Keratinocyte (primary cell): ENCODE measurements at regions not wholly inside any gene's neighbourhood (a gene's known extent, or its start where the extent isn't known, plus 50 kb on each side); places are given as distances from the start of the nearest gene placed in this dataset.

Experiments
- DNase-seq: peaks from one replicate; pipeline ENCODE4 v3.0.0-alpha.2; 2011; ENCODE audit warnings: low read depth, missing footprints, low spot score
- FAIRE-seq: peaks from 2 replicates; lab custom pipeline; 2011; peaks lifted over from hg19 to GRCh38; lab: Jason Lieb, UNC
- H2AFZ ChIP-seq: 2 replicates; pipeline ENCODE4 v1.6.0; 2012; ENCODE audit warnings: low read length, control low read depth, inconsistent platforms; ENCODE audit not compliant: control insufficient read depth
- H3K27ac ChIP-seq: 2 replicates; pipeline ENCODE4 v1.5.1; 2011; ENCODE audit warnings: low read length; ENCODE audit not compliant: control insufficient read depth, insufficient read depth
- H3K27me3 ChIP-seq: 3 replicates; pipeline ENCODE4 v1.6.0; 2011; ENCODE audit warnings: low read length; ENCODE audit not compliant: control insufficient read depth, insufficient read depth; ENCODE audit errors: extremely low read depth
- H3K36me3 ChIP-seq, 2 experiments: 2 replicates in 1 of 2; 3 replicates in 1 of 2; pipeline ENCODE4 v1.5.1; 2011; ENCODE audit warnings: low read length in 2 of 2, mild to moderate bottlenecking in 1 of 2; ENCODE audit not compliant: control insufficient read depth in 2 of 2, insufficient read depth in 2 of 2; ENCODE audit errors: extremely low read depth in 1 of 2
- H3K4me1 ChIP-seq: 3 replicates; pipeline ENCODE4 v1.5.1; 2011; ENCODE audit warnings: low read length; ENCODE audit not compliant: control insufficient read depth, insufficient read depth; ENCODE audit errors: extremely low read depth
- H3K4me2 ChIP-seq: 3 replicates; pipeline ENCODE4 v1.6.0; 2011; ENCODE audit warnings: low read depth, low read length; ENCODE audit not compliant: control insufficient read depth, insufficient read depth; ENCODE audit errors: extremely low read depth
- H3K4me3 ChIP-seq, 3 experiments: fragments of 200-600 bp in 1 of 3; sonication (generic) in 1 of 3; 2 replicates in 2 of 3; 3 replicates in 1 of 3; pipeline ENCODE4 v1.5.1; 2011 to 2016; ENCODE audit warnings: low read length in 3 of 3, mild to moderate bottlenecking in 3 of 3, control low read depth in 2 of 3, inconsistent platforms in 1 of 3, low read depth in 1 of 3, mixed read lengths in 1 of 3, mixed run types in 1 of 3, moderate library complexity in 1 of 3; ENCODE audit not compliant: control insufficient read depth in 2 of 3, insufficient read depth in 2 of 3; ENCODE audit errors: extremely low read depth in 1 of 3
- H3K79me2 ChIP-seq: 2 replicates; pipeline ENCODE4 v1.6.0; 2012; ENCODE audit warnings: low read length; ENCODE audit not compliant: control insufficient read depth, insufficient read depth
- H3K9ac ChIP-seq: 3 replicates; pipeline ENCODE4 v1.6.0; 2011; ENCODE audit warnings: low read length; ENCODE audit not compliant: control insufficient read depth, insufficient read depth; ENCODE audit errors: extremely low read depth
- H3K9me1 ChIP-seq: 3 replicates; pipeline ENCODE4 v1.6.0; 2011; ENCODE audit warnings: low read length; ENCODE audit not compliant: control insufficient read depth, insufficient read depth; ENCODE audit errors: extremely low read depth
- H3K9me3 ChIP-seq: 2 replicates; pipeline ENCODE4 v1.5.1; 2012; ENCODE audit warnings: low read depth, low read length; ENCODE audit not compliant: control insufficient read depth
- H4K20me1 ChIP-seq: 3 replicates; pipeline ENCODE4 v1.6.0; 2011; ENCODE audit warnings: low read length; ENCODE audit not compliant: control insufficient read depth, insufficient read depth; ENCODE audit errors: extremely low read depth
- EZH2 ChIP-seq: IDR thresholded peaks from one replicate; pipeline ENCODE4 v1.6.1; 2012; ENCODE audit warnings: inconsistent platforms, mild to moderate bottlenecking, low read length, moderate library complexity
- dilution Hi-C: fragments of 300-500 bp; cut with MboI; formaldehyde crosslinking; loops from one replicate; pipeline ENCODE4 v1.7.0; 2020; ENCODE audit warnings: low sequenced_read_pairs; ENCODE audit not compliant: extremely low pct_ligation_motif_present
- TF ChIP-seq, protein P1 (sequence below), 3 experiments: IDR thresholded peaks in 1 of 3; conservative IDR thresholded peaks in 1 of 3; optimal IDR thresholded peaks in 1 of 3; 2 replicates in 2 of 3; 3 replicates in 1 of 3; pipeline versions ENCODE3 to v1.5.1; 2011; ENCODE audit warnings: low read length in 3 of 3, mild to moderate bottlenecking in 3 of 3, moderate library complexity in 2 of 3, control low read depth in 1 of 3, inconsistent platforms in 1 of 3; ENCODE audit not compliant: insufficient read depth in 2 of 3; ENCODE audit errors: extremely low read depth in 1 of 3

DNA sequence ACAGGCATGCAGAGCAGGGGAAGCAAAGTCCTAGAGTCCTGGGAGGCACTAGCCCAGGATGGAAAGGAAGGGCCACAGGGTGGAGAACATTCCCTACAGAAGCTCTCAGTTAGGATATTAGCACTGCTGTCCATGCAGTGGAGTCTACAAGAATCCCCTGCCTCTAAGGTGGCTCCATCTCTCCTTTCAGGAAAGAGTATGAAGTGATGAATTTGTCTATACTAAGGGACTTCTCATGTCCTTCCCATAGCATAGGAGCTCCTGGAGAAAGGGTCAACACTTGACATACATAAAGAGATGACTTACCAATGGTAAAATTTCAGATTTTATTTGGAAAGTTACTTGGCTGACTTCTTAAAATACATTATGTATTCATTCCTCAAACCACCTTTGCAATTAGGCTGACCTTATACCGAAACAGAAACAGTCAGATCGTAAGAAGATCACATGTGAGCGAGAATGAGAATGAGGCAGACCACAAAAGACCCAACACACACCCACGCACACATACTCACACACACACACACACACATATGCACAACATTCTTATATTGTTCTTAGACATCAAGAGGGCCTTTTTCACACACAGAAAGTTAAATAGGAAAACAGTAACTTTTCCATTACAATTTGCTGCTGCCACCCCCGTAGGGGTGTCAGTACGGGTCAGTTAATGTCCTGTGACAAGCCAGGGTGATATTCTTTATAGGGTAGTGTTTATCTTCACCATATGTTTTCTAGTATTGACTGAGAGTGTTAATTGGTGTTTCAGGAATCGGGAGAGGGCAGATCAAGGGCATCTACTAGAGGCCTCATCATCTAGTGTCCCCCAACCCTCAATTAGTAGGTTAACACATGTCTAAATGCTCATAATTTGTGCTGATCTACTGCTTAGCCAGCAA lies 159.4 kb downstream of the FAXC start:
- no peak overlapping the region for H2AFZ ChIP-seq
- H3K27ac ChIP-seq, result no peak overlapping the region
- dilution Hi-C loops, result no loop called here
- no peaks in the 10 kb centered on the region for H3K9me1 ChIP-seq
- no peak for TF ChIP-seq EZH2
- H3K9me3 ChIP-seq, result no peaks in the 10 kb centered on the region
- H4K20me1 ChIP-seq, result no peaks in the 10 kb centered on the region
- H3K4me3 ChIP-seq, result no peak overlapping the region
- FAIRE-seq (no peak), DNase-seq (no peak)
- H3K27me3 ChIP-seq, result no peaks in the 10 kb centered on the region
- H3K79me2 ChIP-seq, result no peaks in the 10 kb centered on the region
- no peak overlapping the region for H3K9ac ChIP-seq
- no peaks in the 10 kb centered on the region for H3K36me3 ChIP-seq
- no peak overlapping the region for H3K4me2 ChIP-seq
- peaks cover 5% of the 10 kb centered on the region for H3K4me1 ChIP-seq

DNA sequence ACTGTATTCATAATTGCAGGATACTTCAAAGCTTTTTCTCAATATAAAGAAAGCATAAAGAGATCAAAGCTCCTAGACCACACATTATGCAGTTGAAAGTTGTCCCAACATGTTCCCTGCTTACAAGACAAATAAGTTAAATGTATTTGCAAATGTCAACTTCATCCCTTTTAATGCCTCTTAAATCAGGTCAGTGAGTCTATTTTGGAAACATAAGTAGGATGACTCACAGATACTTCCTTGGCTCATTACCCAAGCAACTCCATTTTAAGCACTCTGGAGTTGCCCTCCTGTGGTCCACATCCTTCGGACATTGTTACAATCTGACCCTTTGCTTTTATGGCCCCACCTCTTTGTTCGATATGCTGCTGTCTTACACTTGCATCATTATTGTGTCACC lies 162.0 kb downstream of the FAXC start:
- Histone ChIP-seq H3K79me2 (no peaks in the 10 kb centered on the region), H2AFZ (no peak overlapping the region), H3K36me3 (no peaks in the 10 kb centered on the region), H3K27me3 (no peaks in the 10 kb centered on the region), H3K27ac (no peak overlapping the region), H3K9me1 (no peaks in the 10 kb centered on the region), H3K9ac (no peak overlapping the region), H3K4me2 (no peak overlapping the region), H3K4me3 (no peak overlapping the region), H3K4me1 (peaks cover 8% of the 10 kb centered on the region), H4K20me1 (no peaks in the 10 kb centered on the region), H3K9me3 (no peaks in the 10 kb centered on the region)
- FAIRE-seq (peak; percentile 17), DNase-seq (no peak)
- dilution Hi-C loops, result no loop called here
- TF ChIP-seq, protein P1, sequence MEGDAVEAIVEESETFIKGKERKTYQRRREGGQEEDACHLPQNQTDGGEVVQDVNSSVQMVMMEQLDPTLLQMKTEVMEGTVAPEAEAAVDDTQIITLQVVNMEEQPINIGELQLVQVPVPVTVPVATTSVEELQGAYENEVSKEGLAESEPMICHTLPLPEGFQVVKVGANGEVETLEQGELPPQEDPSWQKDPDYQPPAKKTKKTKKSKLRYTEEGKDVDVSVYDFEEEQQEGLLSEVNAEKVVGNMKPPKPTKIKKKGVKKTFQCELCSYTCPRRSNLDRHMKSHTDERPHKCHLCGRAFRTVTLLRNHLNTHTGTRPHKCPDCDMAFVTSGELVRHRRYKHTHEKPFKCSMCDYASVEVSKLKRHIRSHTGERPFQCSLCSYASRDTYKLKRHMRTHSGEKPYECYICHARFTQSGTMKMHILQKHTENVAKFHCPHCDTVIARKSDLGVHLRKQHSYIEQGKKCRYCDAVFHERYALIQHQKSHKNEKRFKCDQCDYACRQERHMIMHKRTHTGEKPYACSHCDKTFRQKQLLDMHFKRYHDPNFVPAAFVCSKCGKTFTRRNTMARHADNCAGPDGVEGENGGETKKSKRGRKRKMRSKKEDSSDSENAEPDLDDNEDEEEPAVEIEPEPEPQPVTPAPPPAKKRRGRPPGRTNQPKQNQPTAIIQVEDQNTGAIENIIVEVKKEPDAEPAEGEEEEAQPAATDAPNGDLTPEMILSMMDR (optimal IDR thresholded peaks at IDR 0.05 in 1 of 3, IDR thresholded peaks at IDR 0.05 in 1 of 3, conservative IDR thresholded peaks at IDR 0.05 in 1 of 3; ENCODE audit: extremely low read depth in 1 of 3, insufficient read depth in 2 of 3, low read length in 3 of 3), result no peak
